Sigmoid colon (tissue), 4 donors: ENCODE measurements at regions not wholly inside any gene's neighbourhood (a gene's known extent, or its start where the extent isn't known, plus 50 kb on each side); places are given as distances from the start of the nearest gene placed in this dataset.

Experiments used
- POLR2A ChIP-seq, 2 donors: fragments of 450-650 bp; IDR thresholded peaks; one replicate each; pipeline ENCODE4 v1.6.1; 2016; ENCODE audit warnings: antibody characterized with exemption in 2 of 2, mild to moderate bottlenecking in 2 of 2, moderate library complexity in 2 of 2
- POLR2AphosphoS5 ChIP-seq, 4 donors: sonication (generic); formaldehyde crosslinking; IDR thresholded peaks; one replicate each; pipeline ENCODE4 v1.6.1; 2017; ENCODE audit warnings: antibody characterized with exemption in 4 of 4
- TF ChIP-seq, protein P1 (sequence below), 4 experiments: fragments of 450-650 bp in 3 of 4; fragments of 200-600 bp in 1 of 4; IDR thresholded peaks; one replicate each; pipeline ENCODE4 v1.5.1; 2016 to 2019; ENCODE audit warnings: antibody characterized with exemption in 4 of 4, mild to moderate bottlenecking in 3 of 4, moderate library complexity in 2 of 4

DNA sequence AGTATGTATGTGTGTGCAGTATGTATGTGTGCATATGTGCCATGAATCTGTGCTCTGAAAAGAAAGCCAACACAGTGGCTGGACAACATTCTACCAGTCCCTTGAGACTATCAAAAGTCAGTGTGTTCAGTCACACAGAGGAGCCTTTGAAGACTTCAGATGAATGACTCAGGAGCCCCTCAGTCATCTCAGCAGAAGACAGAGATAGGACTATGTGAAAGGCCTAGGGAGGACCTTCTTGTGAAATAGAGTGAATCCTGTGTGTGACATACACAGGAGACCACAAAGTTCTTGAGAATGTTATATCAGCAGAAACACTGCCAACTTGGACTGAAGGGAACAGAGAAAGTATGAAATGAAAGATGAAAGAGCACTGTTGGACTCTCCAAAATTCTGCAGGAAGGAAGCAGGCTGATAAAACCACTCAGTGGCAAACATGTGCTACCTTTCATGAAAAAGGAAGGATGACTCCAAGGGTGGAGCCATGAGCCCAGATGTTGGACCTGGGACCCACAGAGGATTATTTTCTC lies 108.4 kb downstream of the METRNL start:
- TF ChIP-seq, protein P1, sequence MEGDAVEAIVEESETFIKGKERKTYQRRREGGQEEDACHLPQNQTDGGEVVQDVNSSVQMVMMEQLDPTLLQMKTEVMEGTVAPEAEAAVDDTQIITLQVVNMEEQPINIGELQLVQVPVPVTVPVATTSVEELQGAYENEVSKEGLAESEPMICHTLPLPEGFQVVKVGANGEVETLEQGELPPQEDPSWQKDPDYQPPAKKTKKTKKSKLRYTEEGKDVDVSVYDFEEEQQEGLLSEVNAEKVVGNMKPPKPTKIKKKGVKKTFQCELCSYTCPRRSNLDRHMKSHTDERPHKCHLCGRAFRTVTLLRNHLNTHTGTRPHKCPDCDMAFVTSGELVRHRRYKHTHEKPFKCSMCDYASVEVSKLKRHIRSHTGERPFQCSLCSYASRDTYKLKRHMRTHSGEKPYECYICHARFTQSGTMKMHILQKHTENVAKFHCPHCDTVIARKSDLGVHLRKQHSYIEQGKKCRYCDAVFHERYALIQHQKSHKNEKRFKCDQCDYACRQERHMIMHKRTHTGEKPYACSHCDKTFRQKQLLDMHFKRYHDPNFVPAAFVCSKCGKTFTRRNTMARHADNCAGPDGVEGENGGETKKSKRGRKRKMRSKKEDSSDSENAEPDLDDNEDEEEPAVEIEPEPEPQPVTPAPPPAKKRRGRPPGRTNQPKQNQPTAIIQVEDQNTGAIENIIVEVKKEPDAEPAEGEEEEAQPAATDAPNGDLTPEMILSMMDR (IDR thresholded peaks at IDR 0.05), result no peak
- TF ChIP-seq POLR2AphosphoS5 (IDR thresholded peaks at IDR 0.05) (no peak), POLR2A (IDR thresholded peaks at IDR 0.05) (no peak)
